Heart left ventricle (tissue), 13 donors: ENCODE measurements at regions not wholly inside any gene's neighbourhood (a gene's known extent, or its start where the extent isn't known, plus 50 kb on each side); places are given as distances from the start of the nearest gene placed in this dataset.

Experiments
- POLR2A ChIP-seq, 2 donors: fragments of 450-650 bp; IDR thresholded peaks; one replicate each; pipeline ENCODE4 v1.6.1; 2017; ENCODE audit warnings: antibody characterized with exemption in 2 of 2, mild to moderate bottlenecking in 2 of 2, moderate library complexity in 2 of 2
- TF ChIP-seq, protein P1 (sequence below), 12 donors: fragments of 200-600 bp; sonication (generic) in 4 of 12; IDR thresholded peaks; one replicate each; pipeline versions ENCODE4 v1.5.0 to v1.8.0; 2018 to 2022; ENCODE audit warnings: antibody characterized with exemption in 12 of 12, mild to moderate bottlenecking in 5 of 12
- donor health status: ischemic (EF 13 %, LVEDD 7.1; RV severe dilation, severe dysfunction).
- donor health status: DM: no; HTN: yes; CAD: no.
- donor health status: DM: no; HTN: no; CAD: no.
- donor health status: ischemic (EF 25% LVEDD 6.9; RV normal size, moderate dysfunction).
- donor health status: ischemic (EF 25% LVEDD 5.7; RV mildly dilated, moderate dysfunction).
- donor health status: ischemic (EF 35%, LVEDD 5.7; RV mildly dilated, moderate dysfunction).
- donor health status: nonischemic (EF 11% LVEDD 7.7; RV severe dilation, severe dysfunction).
- donor health status: DM: yes; HTN: yes; CAD: no.
- donor health status: PGD.
- donor health status: ischemic (EF 29% LVEDD 5.4; RV normal size, mild dysfunction).
- donor health status: nonischemic (EF 23%, LVEDD 6.1; RV moderate dilation, normal function).

DNA sequence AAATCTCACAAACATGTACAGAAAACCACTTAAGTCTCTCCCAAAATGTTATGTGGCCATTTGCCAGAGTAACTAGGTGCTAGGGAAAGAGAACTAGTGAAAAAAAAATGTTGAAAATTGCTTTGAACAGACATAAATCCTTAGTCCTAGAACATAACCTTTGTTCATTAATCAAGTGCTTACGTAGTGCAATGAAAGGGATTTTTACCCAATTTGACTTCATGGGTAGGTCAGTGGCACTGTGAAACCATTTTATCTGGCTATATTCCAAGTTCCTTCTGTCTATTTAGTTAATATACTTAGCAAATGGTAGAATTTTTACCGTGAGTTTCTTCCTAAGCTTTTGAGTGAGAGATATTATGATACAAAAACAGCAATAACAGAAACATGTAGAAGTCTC, 209.4 kb downstream of the DIPK2A start:
- TF ChIP-seq, protein P1, sequence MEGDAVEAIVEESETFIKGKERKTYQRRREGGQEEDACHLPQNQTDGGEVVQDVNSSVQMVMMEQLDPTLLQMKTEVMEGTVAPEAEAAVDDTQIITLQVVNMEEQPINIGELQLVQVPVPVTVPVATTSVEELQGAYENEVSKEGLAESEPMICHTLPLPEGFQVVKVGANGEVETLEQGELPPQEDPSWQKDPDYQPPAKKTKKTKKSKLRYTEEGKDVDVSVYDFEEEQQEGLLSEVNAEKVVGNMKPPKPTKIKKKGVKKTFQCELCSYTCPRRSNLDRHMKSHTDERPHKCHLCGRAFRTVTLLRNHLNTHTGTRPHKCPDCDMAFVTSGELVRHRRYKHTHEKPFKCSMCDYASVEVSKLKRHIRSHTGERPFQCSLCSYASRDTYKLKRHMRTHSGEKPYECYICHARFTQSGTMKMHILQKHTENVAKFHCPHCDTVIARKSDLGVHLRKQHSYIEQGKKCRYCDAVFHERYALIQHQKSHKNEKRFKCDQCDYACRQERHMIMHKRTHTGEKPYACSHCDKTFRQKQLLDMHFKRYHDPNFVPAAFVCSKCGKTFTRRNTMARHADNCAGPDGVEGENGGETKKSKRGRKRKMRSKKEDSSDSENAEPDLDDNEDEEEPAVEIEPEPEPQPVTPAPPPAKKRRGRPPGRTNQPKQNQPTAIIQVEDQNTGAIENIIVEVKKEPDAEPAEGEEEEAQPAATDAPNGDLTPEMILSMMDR (IDR thresholded peaks at IDR 0.05) = no peak
- no peak for TF ChIP-seq POLR2A (IDR thresholded peaks at IDR 0.05)
